GM12891 (cell line): ENCODE measurements at regions not wholly inside any gene's neighbourhood (a gene's known extent, or its start where the extent isn't known, plus 50 kb on each side); places are given as distances from the start of the nearest gene placed in this dataset.
"Not testable (repeated sequence)": the region's sequence is repeated elsewhere in the genome, so short reads cannot be mapped to it uniquely, and the experiment has no call there.

Experiments used
- POLR2A ChIP-seq: IDR thresholded peaks from 2 replicates; pipeline ENCODE4 v1.6.1; 2011; ENCODE audit warnings: low read depth, low read length, control low read depth
- POLR2AphosphoS5 ChIP-seq: IDR thresholded peaks from 2 replicates; pipeline ENCODE4 v1.6.1; 2011; ENCODE audit warnings: low read depth, low read length, control low read depth
- POU2F2 ChIP-seq: IDR thresholded peaks from 2 replicates; pipeline ENCODE4 v1.6.1; 2011; ENCODE audit warnings: low read depth, mild to moderate bottlenecking, control low read depth, low read length, moderate library complexity
- SPI1 ChIP-seq: IDR thresholded peaks from 2 replicates; pipeline ENCODE4 v1.6.1; 2011; ENCODE audit warnings: low read depth, low read length, control low read depth
- TAF1 ChIP-seq: IDR thresholded peaks from 2 replicates; pipeline ENCODE4 v1.6.1; 2011; ENCODE audit warnings: low read depth, low read length, control low read depth

DNA sequence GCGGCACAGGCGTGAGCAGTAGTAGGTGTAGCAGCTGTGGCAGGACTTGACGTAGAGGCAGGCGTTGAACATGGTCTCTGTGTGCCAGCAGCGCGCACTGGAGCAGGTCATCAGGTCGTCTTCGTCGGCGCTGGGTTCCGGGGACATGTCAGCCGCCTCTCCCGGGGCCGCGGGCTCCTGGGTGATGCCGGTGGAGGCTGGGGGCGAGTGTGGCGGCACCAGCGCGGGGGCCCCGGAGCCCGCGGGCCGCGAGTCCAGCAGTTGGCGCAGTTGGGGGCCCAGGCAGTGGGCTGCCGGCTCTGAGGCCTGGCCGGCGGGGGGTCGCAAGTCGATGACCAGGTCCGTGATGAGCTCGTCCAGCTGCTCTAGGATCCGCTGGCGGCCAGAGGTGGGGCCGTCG lies 249.9 kb downstream of the ANKRD30B start:
- not testable (repeated sequence) for TF ChIP-seq POLR2A, TAF1, POLR2AphosphoS5, SPI1, POU2F2
